NOMO-1 treated with DMSO at 0.1 percent for 48 hours (cell line): ENCODE measurements at regions not wholly inside any gene's neighbourhood (a gene's known extent, or its start where the extent isn't known, plus 50 kb on each side); places are given as distances from the start of the nearest gene placed in this dataset.
A peak's percentile ranks its signal among the peaks of the same experiment; 100 is the strongest.

Experiments
- DNase-seq: peaks from one replicate; lab custom pipeline; 2025; ENCODE audit not compliant: unreplicated experiment; lab: John Stamatoyannopoulos, UW

GRCh38 chr6:71114986-71115385, 158.1 kb upstream of the B3GAT2 start:
- peak; percentile 71 for DNase-seq

DNA sequence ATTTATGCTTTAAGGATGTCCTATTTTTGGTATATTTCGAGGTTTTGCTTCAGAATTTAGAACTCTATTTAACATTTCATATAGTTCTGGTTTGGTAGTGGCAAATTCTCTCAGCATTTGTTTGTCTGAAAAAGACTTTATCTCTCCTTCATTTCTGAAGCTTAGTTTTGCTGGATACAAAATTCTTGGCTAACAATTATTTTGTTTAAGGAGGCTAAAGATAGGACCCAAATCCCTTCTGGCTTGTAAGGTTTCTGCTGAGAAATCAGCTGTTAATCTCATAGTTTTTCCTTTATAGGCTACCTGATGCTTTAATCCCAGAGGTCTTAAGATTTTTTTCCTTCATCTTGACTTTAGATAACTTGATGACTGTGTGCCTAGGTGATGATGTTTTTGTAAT, 162.7 kb upstream of the B3GAT2 start:
- no peak for DNase-seq

GRCh38 chr6:71123051-71123450, 165.6 kb upstream of the OGFRL1 start:
- DNase-seq: no peak

GRCh38 chr6:71124340-71124739, 164.3 kb upstream of the OGFRL1 start:
- DNase-seq: no peak

DNA sequence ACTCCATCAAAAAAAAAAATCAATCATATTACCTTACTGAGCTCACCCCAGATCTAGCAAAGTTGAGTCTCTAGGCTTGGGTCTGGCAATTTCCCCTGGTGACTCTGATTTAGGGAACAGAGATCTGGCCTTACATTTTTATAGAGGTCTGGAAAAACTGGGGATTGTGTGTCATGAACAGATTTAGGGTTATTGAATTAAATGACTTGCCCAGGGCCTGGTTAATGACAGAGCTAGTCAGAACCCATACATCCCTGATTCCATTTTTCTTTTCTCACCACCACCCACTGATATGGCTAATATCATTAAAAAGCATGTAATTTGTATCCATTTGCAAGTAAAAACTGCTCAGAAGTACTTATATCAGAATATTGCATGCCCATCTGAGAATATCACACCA, 163.4 kb upstream of the OGFRL1 start:
- no peak for DNase-seq

- DNase-seq: no peak
Observed at GRCh38 chr6:71126506-71126905, 162.1 kb upstream of the OGFRL1 start.

- DNase-seq: peak; percentile 30
Observed at GRCh38 chr6:71127374-71127773, 161.2 kb upstream of the OGFRL1 start.

GRCh38 chr6:71130277-71130676, 158.3 kb upstream of the OGFRL1 start:
- no peak for DNase-seq

DNA sequence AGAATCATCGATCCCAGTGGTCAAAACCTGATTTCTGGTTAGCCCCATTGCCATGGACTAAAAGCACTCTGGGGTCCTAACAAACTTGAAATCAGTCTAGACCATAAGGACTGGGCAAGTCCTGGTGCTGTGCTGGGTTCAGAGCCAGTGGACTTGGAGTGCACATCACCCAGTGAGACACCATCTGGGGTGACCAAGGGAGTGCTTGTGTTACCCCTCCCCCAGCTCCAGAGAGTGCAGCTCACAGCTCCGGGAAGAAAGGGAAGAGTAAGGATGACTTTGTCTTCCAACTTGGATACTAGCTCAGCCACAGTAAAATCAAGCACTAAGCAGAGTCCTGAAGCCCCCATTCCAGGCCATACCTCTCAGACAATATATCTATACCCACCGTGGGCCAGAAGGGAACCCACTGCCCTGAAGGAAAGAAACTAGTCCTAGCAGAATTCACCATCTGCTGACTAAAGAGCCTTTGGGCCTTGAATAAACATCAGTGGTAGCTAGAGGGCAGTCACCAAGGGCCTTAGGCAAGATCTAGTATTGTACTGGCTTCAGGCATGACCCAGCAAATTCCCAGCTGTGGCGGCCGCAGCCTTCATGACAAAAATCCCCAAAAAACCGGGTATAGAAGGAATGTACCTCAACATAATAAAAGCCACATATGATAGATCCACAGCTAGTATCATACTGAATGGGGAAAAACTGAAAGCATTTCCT, 153.5 kb upstream of the OGFRL1 start:
- no peak for DNase-seq

GRCh38 chr6:71137973-71138372, 150.6 kb upstream of the OGFRL1 start:
- no peak for DNase-seq

GRCh38 chr6:71138376-71138775, 150.2 kb upstream of the OGFRL1 start:
- no peak for DNase-seq

- DNase-seq: no peak
Observed at GRCh38 chr6:71139249-71139648, 149.4 kb upstream of the OGFRL1 start.

GRCh38 chr6:71153755-71154325, 134.8 kb upstream of the OGFRL1 start:
- no peak for DNase-seq

- no peak for DNase-seq
Observed at GRCh38 chr6:71157345-71157744, 131.3 kb upstream of the OGFRL1 start.

DNA sequence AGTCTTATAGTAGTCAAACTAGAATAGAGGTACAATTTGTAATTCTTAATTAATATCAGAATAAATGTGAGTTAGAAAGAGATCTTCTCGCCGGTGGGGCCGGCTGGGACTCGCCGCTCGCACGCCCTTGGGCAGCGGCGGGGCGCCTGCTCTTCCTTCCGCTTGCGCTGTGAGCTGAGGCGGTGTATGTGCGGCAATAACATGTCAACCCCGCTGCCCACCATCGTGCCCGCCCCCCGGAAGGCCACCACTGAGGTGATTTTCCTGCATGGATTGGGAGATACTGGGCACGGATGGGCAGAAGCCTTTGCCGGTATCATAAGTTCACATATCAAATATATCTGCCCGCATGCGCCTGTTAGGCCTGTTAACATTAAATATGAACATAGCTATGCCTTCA, 123.7 kb upstream of the OGFRL1 start:
- no peak for DNase-seq

- no peak for DNase-seq
Observed at GRCh38 chr6:71168233-71168765, 120.3 kb upstream of the OGFRL1 start.

GRCh38 chr6:71171497-71172070, 117.0 kb upstream of the OGFRL1 start:
- DNase-seq: no peak

DNA sequence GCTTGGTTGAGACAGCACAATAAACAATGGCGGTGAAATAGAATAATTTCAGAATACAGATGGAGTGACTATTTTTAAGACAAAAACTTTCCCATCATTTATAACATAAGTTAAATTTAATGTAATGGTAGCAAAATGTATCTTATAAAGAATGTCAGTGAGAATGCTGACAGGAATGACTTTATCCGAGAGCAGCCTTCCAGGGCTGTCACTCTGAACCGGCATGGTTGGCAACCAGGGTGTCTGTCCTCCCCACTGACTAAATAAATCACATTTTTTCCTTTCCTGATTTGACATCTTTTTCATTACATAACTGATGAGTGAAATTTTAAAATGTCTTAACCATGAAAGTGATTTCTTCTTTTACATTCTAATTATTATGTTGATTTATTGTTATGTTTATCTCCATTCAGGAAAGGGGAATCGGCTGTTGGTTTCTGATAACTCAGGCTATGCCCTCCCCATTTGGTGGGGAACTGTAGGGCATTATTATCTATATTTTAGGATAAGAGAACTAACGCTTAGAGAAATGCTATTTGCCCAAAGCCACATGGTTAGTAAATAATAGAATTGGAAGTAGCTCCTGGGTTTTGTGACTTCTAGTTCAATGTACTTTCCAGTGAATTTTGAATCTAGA, 109.2 kb upstream of the OGFRL1 start:
- DNase-seq: no peak

DNA sequence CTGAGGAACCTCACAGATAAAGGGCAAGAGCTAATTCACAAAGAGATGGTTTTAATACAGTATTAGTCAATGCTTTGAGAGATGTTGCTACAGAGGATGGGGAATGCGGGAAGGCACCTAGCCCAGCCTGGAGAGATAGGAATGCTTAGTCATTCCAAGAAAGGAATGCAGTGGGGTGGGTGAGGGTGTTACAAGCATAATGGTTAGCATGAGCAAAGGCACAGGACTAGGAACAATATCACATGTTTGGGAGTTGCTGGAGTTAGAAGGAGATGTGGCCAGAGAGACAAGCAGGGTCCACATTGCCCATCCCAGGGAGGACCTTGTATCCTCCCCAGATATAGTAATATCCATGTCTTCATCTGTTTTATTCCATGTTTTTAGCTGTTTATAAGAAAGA, 107.0 kb upstream of the OGFRL1 start:
- DNase-seq: no peak

DNA sequence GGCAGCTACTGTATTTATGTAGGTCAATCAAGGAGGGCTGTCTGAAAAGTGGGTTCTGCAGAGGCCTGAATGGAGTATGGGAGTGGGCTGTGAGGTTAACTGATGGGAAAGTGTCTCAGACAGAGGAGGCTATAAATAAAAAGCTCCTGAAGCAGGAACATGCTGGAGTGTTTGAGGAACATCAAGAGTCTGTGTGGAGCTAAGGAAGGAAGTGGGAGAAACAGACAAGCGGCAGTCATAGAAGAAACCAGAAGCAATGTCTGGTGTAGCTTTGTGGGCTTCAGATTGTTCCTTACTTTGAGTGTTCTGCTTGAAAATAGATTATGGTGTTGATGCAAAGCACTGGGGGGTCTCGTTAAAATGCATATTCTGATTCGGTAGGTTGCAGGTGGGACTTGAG, 101.5 kb upstream of the OGFRL1 start:
- DNase-seq: no peak

DNA sequence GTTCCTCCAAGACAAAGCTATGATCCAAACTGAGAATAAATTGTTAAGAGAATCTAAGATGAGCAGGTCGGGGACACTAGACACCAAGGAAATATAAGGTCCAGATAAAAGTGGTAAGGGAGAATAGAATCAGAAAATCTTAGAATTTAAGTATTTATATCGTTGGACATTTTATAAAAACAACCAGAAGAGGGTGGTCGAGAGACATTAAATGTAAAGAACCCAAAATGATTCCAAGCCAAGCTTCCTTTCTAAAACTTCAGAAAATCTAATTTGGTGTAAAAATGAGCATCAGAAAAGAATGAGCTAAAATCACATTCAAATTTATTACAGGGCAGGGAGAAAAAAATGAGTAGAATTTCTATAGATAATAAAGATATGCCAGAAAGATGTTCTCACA, 97.8 kb upstream of the OGFRL1 start:
- DNase-seq: peak; percentile 16

- no peak for DNase-seq
Observed at GRCh38 chr6:71194724-71195123, 93.9 kb upstream of the OGFRL1 start.
